ENCODE measurements at regions not wholly inside any gene's neighbourhood (a gene's known extent, or its start where the extent isn't known, plus 50 kb on each side); places are given as distances from the start of the nearest gene placed in this dataset.
A peak's percentile ranks its signal among the peaks of the same experiment; 100 is the strongest.
"Not testable (repeated sequence)": the region's sequence is repeated elsewhere in the genome, so short reads cannot be mapped to it uniquely, and the experiment has no call there.

- Mint-ChIP-seq H3K36me3 (no peaks in the 10 kb centered on the region), H3K27me3 (peaks cover 1% of the 10 kb centered on the region), H3K4me1 (peaks cover 2 to 10% (median 8%) of the 10 kb centered on the region in 3 donors), H3K27ac (no peak overlapping the region), H3K4me3 (peak overlapping the region in 1 of 4 donors; percentile 25), H3K9me3 (no peaks in the 10 kb centered on the region)
Observed at GRCh38 chr12:24530689-24531088, 418.2 kb downstream of the BCAT1 start.

DNA sequence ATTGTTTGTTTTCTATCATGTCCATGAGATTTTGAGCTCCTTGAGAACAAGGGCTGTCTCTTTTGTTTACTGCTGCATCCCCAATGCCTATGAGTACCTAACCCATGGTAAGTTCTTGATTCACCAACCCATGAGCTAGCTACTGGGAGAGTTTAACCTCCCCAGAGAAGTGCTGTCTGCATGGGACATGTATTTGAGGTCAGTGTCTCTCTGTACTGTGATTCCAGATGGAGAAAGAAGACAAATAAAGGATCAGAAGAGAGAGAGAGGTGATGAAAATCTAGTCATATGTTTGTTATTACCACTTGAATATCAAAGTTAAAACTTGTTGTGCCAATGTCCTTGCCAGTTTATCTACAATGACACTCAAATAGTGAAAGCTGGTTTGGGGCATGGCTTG is 421.8 kb downstream of the BCAT1 start:
- peaks cover 0 to 6% (median 4%) of the 10 kb centered on the region in 3 donors for H3K4me1 Mint-ChIP-seq

GRCh38 chr12:24522736-24523135 is 426.2 kb downstream of the BCAT1 start:
- Mint-ChIP-seq H3K4me1 (peaks cover 0 to 5% (median 4%) of the 10 kb centered on the region in 3 donors), H3K27ac (no peak overlapping the region)

More for the DNA sequence above, 421.8 kb downstream of the BCAT1 start:
- peaks cover 4 to 14% (median 5%) of the 10 kb centered on the region in 3 donors for H3K9me3 Mint-ChIP-seq
- H3K36me3 Mint-ChIP-seq = no peaks in the 10 kb centered on the region
- H3K4me3 Mint-ChIP-seq = no peak overlapping the region
- H3K27me3 Mint-ChIP-seq = peaks cover under 1% of the 10 kb centered on the region
- H3K27ac Mint-ChIP-seq = no peak overlapping the region

DNA sequence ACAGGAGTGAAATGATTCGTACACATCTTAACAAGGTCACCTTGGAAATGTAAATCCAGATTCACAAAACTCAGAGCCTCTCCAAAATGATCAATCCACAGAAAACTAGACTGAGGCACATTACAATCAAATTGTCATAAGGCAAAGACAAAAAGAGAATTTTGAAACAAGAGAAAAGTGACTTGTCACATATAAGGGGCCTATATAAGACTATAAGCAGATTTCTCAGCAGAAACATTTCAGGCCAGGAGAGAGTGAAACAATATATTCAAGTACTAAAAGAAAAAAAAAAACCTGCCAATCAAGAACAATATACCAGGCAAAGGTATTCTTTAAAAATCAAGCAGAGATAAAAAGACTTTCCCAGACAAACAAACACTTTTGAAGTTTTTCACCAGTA is 429.1 kb downstream of the BCAT1 start:
- Mint-ChIP-seq H3K36me3 (no peaks in the 10 kb centered on the region), H3K9me3 (peaks cover 12 to 38% (median 17%) of the 10 kb centered on the region in 3 donors), H3K4me1 (peaks cover 0 to 4% (median 2%) of the 10 kb centered on the region in 3 donors), H3K27ac (no peak overlapping the region), H3K27me3 (peaks cover 1% of the 10 kb centered on the region), H3K4me3 (peak overlapping the region in 1 of 4 donors; percentile 23)

More at GRCh38 chr12:24522736-24523135, 426.2 kb downstream of the BCAT1 start:
- peaks cover 14 to 38% (median 14%) of the 10 kb centered on the region in 3 donors for H3K9me3 Mint-ChIP-seq
- H3K4me3 Mint-ChIP-seq = no peak overlapping the region
- H3K36me3 Mint-ChIP-seq = no peaks in the 10 kb centered on the region
- no peaks in the 10 kb centered on the region for H3K27me3 Mint-ChIP-seq

- Mint-ChIP-seq H3K4me3 (no peak overlapping the region), H3K27ac (no peak overlapping the region), H3K27me3 (peaks cover 1% of the 10 kb centered on the region), H3K4me1 (peaks cover 0 to 2% (median 0%) of the 10 kb centered on the region in 3 donors), H3K36me3 (no peaks in the 10 kb centered on the region), H3K9me3 (peaks cover 9 to 24% (median 13%) of the 10 kb centered on the region in 3 donors)
Observed at GRCh38 chr12:24517000-24517399, 431.9 kb downstream of the BCAT1 start.

- Mint-ChIP-seq H3K27me3 (no peaks in the 10 kb centered on the region), H3K4me1 (no peaks in the 10 kb centered on the region), H3K4me3 (no peak overlapping the region), H3K9me3 (no peaks in the 10 kb centered on the region), H3K36me3 (no peaks in the 10 kb centered on the region), H3K27ac (peak overlapping the region in 1 of 3 donors; percentile 81)
Observed at GRCh38 chr12:24510581-24511125, 438.2 kb downstream of the BCAT1 start.

DNA sequence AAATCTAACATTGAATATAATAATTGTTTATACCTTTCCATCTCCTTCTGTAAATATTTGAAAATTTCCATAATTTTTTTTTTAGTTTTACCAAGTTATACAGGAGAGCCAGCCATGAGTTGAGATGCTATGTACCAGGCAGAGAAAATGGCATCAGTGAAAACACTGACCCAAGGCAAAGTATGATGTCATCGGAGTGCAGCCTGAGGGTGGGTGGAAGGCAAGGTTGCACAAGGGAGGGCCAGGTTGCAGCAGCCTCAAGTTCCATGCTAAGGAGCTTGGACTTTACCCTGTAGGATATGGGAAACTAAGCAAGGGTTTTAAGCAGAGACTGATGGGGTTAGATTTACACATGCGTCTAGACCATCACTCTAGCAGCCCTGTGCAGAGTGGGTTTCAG is 441.1 kb downstream of the BCAT1 start:
- Mint-ChIP-seq H3K4me3 (no peak overlapping the region), H3K27ac (no peak overlapping the region), H3K9me3 (peaks cover 0 to 5% (median 4%) of the 10 kb centered on the region in 3 donors), H3K27me3 (no peaks in the 10 kb centered on the region), H3K4me1 (peaks cover 6 to 7% (median 6%) of the 10 kb centered on the region in 3 donors), H3K36me3 (no peaks in the 10 kb centered on the region)

DNA sequence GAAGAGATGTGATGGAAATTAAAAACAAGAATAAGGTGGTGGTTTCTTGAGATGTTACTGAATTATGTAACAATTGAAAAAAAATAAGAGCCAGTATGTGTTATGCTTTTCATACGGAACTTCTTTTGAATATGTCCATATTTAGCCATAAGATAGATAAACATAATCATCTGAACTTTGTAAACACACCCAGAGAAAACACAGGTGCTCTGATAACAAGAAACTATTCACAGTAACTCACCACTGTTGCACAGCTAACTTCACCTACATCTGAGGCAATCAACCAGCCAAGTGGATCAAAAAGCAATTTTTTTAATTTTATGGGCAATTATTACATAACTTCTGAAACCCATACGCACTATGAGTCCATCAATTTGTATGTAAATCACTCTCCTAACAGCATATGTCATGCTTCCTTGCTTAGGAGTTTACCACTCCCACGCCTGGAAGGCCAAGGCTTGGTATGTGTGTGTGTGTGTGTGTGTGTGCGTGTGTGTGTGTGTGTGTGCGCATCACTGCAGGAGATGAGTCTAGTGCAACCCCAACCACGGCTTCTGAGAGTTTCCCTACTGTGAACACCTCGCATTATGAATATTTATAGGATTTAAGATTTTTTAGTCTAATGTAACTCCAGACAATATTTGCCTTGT is 443.4 kb downstream of the BCAT1 start:
- no peaks in the 10 kb centered on the region for H3K36me3 Mint-ChIP-seq
- peaks cover 3% of the 10 kb centered on the region for H3K27me3 Mint-ChIP-seq
- peaks cover 0 to 5% (median 4%) of the 10 kb centered on the region in 3 donors for H3K9me3 Mint-ChIP-seq
- peak overlapping the region in 1 of 3 donors; percentile 16 for H3K27ac Mint-ChIP-seq
- peaks cover 6 to 7% (median 6%) of the 10 kb centered on the region in 3 donors for H3K4me1 Mint-ChIP-seq
- H3K4me3 Mint-ChIP-seq = peak overlapping the region in 2 of 4 donors; percentile 29 to 61

DNA sequence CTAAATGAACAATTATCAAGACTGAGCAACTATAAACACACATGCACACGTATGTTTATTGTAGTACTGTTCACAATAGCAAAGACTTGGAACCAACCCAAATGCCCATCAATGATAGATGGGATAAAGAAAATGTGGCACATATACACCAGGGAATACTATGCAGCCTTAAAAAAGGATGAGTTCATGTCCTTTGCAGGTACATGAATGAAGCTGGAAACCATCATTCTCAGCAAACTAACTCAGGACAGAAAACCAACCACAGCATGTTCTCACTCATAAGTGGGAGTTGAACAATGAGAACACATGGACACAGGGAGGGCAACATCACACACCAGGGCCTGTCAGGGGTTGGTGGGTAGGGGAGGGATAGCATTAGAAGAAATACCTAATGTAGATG is 445.4 kb downstream of the BCAT1 start:
- H3K4me3 Mint-ChIP-seq = peak overlapping the region in 1 of 4 donors; percentile 11
- not testable (repeated sequence) for H3K36me3 Mint-ChIP-seq, H3K9me3 Mint-ChIP-seq, H3K27me3 Mint-ChIP-seq, H3K27ac Mint-ChIP-seq, H3K4me1 Mint-ChIP-seq

GRCh38 chr12:24500831-24501230 is 448.1 kb downstream of the BCAT1 start:
- H3K9me3 Mint-ChIP-seq = peaks cover 0 to 5% (median 5%) of the 10 kb centered on the region in 3 donors
- no peak overlapping the region for H3K27ac Mint-ChIP-seq
- peaks cover 3% of the 10 kb centered on the region for H3K27me3 Mint-ChIP-seq
- no peak overlapping the region for H3K4me3 Mint-ChIP-seq
- H3K36me3 Mint-ChIP-seq = no peaks in the 10 kb centered on the region
- H3K4me1 Mint-ChIP-seq = peaks cover 6 to 7% (median 6%) of the 10 kb centered on the region in 3 donors

GRCh38 chr12:24500421-24500820 is 448.5 kb downstream of the BCAT1 start:
- Mint-ChIP-seq H3K9me3 (peaks cover 0 to 5% (median 5%) of the 10 kb centered on the region in 3 donors), H3K27ac (no peak overlapping the region), H3K4me3 (no peak overlapping the region), H3K27me3 (peaks cover 3% of the 10 kb centered on the region), H3K4me1 (peaks cover 5 to 7% (median 6%) of the 10 kb centered on the region in 3 donors), H3K36me3 (no peaks in the 10 kb centered on the region)

DNA sequence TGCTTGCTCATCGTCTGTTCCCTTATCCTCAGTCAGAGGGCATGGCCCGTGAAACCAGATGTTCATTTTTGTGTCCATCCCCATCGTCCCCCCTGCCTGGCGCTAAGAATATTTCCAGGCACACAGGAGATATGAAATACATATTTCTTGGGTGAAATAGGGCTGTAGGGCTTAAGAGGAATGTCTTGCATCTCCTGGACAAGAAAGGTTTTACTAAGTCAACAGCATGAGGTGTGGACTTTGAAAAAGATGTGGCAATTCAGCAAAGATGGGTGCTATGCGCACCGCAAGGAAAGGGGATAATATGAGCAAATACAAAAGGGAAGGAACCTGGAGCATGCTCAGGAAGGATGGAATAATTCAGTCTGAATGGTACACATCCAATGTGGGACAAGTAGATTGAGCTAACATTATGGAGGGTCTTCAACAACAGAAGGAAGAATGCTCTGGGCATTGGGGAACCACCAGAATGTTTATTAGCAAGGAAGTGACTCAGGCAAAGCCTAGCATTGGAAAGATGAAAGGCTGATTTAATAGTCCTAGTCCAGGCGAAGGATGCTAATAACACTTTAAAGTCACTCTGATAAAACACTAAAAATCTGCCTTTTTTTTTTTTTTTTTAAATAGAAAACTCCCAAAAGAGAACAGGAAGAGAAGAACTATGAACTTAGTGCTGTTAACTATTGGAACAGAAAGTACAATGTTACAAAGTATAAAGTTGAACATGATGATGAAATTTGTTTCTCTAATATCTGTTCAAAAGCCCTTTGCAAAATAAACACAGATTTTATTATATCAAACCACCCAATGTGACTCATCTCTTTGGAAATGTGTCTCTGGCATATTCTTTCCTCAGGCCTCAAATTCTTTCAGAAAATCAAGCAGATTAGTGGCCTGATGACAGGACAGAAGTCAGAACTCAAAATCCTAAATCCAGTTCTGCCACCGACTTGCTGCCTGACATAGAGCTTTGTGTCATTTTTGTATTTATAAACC is 449.5 kb downstream of the BCAT1 start:
- peak overlapping the region in 1 of 4 donors; percentile 6 for H3K4me3 Mint-ChIP-seq
- H3K9me3 Mint-ChIP-seq = peaks cover 0 to 5% (median 5%) of the 10 kb centered on the region in 3 donors

DNA sequence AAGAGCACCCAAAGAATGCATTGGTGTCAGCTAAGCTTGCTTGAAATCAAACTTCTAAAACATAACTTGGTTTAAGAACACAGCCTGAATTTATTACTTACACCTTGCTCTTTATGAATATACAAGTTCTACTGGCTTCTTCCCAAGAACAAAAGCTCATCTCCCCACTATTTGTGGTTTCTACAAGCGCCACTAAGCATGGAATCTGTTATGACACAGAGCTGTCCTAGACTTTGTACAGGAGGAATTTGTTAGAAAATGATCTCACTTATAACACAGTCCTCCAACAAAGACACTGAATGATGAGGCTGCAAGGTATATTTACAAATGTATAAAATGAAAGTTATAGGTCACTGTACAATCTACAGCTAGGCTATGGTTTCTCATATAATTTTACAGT is 452.1 kb downstream of the BCAT1 start:
- Mint-ChIP-seq H3K4me3 (no peak overlapping the region), H3K9me3 (peaks cover 0 to 1% (median 0%) of the 10 kb centered on the region in 3 donors), H3K27ac (no peak overlapping the region), H3K4me1 (peaks cover 4 to 7% (median 5%) of the 10 kb centered on the region in 3 donors), H3K36me3 (no peaks in the 10 kb centered on the region), H3K27me3 (no peaks in the 10 kb centered on the region)

More for the DNA sequence above, 449.5 kb downstream of the BCAT1 start:
- no peak overlapping the region for H3K27ac Mint-ChIP-seq
- H3K4me1 Mint-ChIP-seq = no peaks in the 10 kb centered on the region
- H3K36me3 Mint-ChIP-seq = no peaks in the 10 kb centered on the region
- H3K27me3 Mint-ChIP-seq = peaks cover 3% of the 10 kb centered on the region

DNA sequence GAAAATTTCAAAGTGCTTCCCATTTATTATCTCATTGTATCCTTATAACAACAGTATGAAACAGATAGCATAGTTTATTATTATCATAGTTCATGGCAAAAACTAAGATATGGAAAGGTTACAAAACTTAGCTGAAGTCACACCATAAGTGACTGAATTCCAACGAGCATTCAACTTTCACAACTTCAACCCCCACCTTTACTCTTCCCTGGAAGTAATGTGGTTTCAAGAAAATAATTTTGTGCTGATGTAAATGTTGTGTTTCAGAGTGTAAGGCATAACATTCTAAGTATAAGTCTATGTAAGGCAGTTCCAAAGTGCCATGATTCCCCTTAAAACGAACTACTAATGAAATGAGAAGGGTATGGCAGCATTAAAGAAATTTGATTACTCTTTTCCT is 454.5 kb downstream of the BCAT1 start:
- Mint-ChIP-seq H3K36me3 (no peaks in the 10 kb centered on the region), H3K4me1 (peaks cover 6 to 13% (median 7%) of the 10 kb centered on the region in 3 donors), H3K9me3 (peaks cover 0 to 1% (median 0%) of the 10 kb centered on the region in 3 donors), H3K27ac (no peak overlapping the region), H3K4me3 (no peak overlapping the region), H3K27me3 (no peaks in the 10 kb centered on the region)

- H3K4me3 Mint-ChIP-seq = no peak overlapping the region
Observed at GRCh38 chr12:24491968-24492367, 456.9 kb downstream of the BCAT1 start.

More at GRCh38 chr12:24491968-24492367, 456.9 kb downstream of the BCAT1 start:
- Mint-ChIP-seq H3K36me3 (no peaks in the 10 kb centered on the region), H3K4me1 (peaks cover 6 to 13% (median 7%) of the 10 kb centered on the region in 3 donors), H3K27me3 (no peaks in the 10 kb centered on the region), H3K27ac (no peak overlapping the region), H3K9me3 (no peaks in the 10 kb centered on the region)

Data from IgD-negative memory B cell (primary cell).